ENCODE measurements at regions not wholly inside any gene's neighbourhood (a gene's known extent, or its start where the extent isn't known, plus 50 kb on each side); places are given as distances from the start of the nearest gene placed in this dataset.

DNA sequence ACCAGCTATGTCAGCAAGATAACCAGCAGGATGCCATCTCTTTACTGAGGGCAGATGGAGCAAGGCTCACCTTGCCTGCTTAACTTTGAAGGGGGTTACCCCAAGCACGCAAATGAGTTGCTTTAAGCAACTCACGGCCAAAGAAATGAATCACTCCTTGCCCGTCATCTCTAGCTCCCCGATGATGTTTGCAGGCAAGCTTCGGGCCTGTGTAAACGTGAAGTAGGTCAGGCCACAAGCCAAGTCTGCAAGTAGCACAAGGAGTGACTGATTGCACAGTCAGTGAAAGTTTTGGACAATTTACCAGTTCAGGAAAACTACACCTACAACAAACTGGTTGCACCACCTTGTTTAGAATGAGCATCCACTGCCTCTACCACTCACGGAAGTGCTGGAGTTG lies 699.7 kb upstream of the TBX3 start:
- Histone ChIP-seq H3K4me3 (replicated peaks in 1 of 4; ENCODE audit: control extremely low read depth in 1 of 4, insufficient read depth in 1 of 4, low read depth in 3 of 4, low read length in 4 of 4) (no peak overlapping the region), H3K4me2 (ENCODE audit: extremely low read depth, insufficient read depth, low read length) (no peak overlapping the region), H3K9ac (ENCODE audit: insufficient read depth, low read length) (no peak overlapping the region), H3K36me3 (ENCODE audit: control insufficient read depth, insufficient read depth, low read length) (no peaks in the 10 kb centered on the region), H3K9me3 (ENCODE audit: control insufficient read depth, insufficient read depth, low read depth, low read length) (no peaks in the 10 kb centered on the region), H3K4me1 (ENCODE audit: control insufficient read depth, extremely low read depth, insufficient read depth, low read length) (peaks cover 2% of the 10 kb centered on the region), H3K27me3 (ENCODE audit: control insufficient read depth, insufficient read depth, low read length) (no peaks in the 10 kb centered on the region), H2AFZ (ENCODE audit: low read length) (no peak overlapping the region), H3K79me2 (ENCODE audit: control insufficient read depth, insufficient read depth, low read length) (no peaks in the 10 kb centered on the region), H3K27ac (ENCODE audit: insufficient read depth, low read length) (no peak overlapping the region), H4K20me1 (ENCODE audit: control insufficient read depth, extremely low read depth, insufficient read depth, low read length) (no peaks in the 10 kb centered on the region)
- TF ChIP-seq, protein P1, sequence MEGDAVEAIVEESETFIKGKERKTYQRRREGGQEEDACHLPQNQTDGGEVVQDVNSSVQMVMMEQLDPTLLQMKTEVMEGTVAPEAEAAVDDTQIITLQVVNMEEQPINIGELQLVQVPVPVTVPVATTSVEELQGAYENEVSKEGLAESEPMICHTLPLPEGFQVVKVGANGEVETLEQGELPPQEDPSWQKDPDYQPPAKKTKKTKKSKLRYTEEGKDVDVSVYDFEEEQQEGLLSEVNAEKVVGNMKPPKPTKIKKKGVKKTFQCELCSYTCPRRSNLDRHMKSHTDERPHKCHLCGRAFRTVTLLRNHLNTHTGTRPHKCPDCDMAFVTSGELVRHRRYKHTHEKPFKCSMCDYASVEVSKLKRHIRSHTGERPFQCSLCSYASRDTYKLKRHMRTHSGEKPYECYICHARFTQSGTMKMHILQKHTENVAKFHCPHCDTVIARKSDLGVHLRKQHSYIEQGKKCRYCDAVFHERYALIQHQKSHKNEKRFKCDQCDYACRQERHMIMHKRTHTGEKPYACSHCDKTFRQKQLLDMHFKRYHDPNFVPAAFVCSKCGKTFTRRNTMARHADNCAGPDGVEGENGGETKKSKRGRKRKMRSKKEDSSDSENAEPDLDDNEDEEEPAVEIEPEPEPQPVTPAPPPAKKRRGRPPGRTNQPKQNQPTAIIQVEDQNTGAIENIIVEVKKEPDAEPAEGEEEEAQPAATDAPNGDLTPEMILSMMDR (conservative IDR thresholded peaks at IDR 0.05 in 1 of 2, IDR thresholded peaks at IDR 0.05 in 1 of 2; ENCODE audit: low read depth in 1 of 2, low read length in 2 of 2), result no peak
- no peak for TF ChIP-seq EZH2 (IDR thresholded peaks at IDR 0.05; ENCODE audit: low read length, missing control alignments)
- DNase-seq (ENCODE audit: low read depth in 2 of 2), result peak; percentile 62 to 93

DNA sequence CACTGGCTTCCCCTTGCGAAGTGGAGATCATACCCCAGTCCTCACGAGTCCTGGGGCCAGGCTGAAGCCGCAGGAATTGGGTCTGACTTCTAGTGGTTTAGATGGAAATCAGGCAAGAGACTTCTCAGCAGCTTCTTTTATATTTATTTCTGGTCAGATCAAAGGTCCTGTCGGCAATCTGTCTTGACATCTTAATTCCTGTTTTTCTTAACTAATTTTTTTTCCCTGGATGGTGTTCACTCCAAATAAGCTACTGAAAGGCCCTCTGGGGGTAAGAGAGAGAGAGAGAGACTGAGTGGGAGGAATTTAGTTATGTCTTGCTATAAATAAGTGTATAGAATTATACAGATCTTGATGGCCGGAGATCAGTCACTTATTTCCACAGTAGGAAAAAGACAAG lies 698.7 kb upstream of the TBX3 start:
- no peak overlapping the region for H2AFZ ChIP-seq (ENCODE audit: low read length)
- DNase-seq (ENCODE audit: low read depth in 2 of 2), result no peak
- no peak overlapping the region for H3K27ac ChIP-seq (ENCODE audit: insufficient read depth, low read length)
- H3K27me3 ChIP-seq (ENCODE audit: control insufficient read depth, insufficient read depth, low read length), result no peaks in the 10 kb centered on the region
- no peaks in the 10 kb centered on the region for H4K20me1 ChIP-seq (ENCODE audit: control insufficient read depth, extremely low read depth, insufficient read depth, low read length)
- no peaks in the 10 kb centered on the region for H3K36me3 ChIP-seq (ENCODE audit: control insufficient read depth, insufficient read depth, low read length)
- no peaks in the 10 kb centered on the region for H3K79me2 ChIP-seq (ENCODE audit: control insufficient read depth, insufficient read depth, low read length)
- H3K4me3 ChIP-seq (replicated peaks in 1 of 4; ENCODE audit: control extremely low read depth in 1 of 4, insufficient read depth in 1 of 4, low read depth in 3 of 4, low read length in 4 of 4), result no peak overlapping the region
- H3K9ac ChIP-seq (ENCODE audit: insufficient read depth, low read length), result no peak overlapping the region
- peaks cover 2% of the 10 kb centered on the region for H3K4me1 ChIP-seq (ENCODE audit: control insufficient read depth, extremely low read depth, insufficient read depth, low read length)
- H3K9me3 ChIP-seq (ENCODE audit: control insufficient read depth, insufficient read depth, low read depth, low read length), result no peaks in the 10 kb centered on the region
- TF ChIP-seq EZH2 (IDR thresholded peaks at IDR 0.05; ENCODE audit: low read length, missing control alignments), result no peak
- TF ChIP-seq, protein P1 (conservative IDR thresholded peaks at IDR 0.05 in 1 of 2, IDR thresholded peaks at IDR 0.05 in 1 of 2; ENCODE audit: low read depth in 1 of 2, low read length in 2 of 2), result no peak
- no peak overlapping the region for H3K4me2 ChIP-seq (ENCODE audit: extremely low read depth, insufficient read depth, low read length)

DNA sequence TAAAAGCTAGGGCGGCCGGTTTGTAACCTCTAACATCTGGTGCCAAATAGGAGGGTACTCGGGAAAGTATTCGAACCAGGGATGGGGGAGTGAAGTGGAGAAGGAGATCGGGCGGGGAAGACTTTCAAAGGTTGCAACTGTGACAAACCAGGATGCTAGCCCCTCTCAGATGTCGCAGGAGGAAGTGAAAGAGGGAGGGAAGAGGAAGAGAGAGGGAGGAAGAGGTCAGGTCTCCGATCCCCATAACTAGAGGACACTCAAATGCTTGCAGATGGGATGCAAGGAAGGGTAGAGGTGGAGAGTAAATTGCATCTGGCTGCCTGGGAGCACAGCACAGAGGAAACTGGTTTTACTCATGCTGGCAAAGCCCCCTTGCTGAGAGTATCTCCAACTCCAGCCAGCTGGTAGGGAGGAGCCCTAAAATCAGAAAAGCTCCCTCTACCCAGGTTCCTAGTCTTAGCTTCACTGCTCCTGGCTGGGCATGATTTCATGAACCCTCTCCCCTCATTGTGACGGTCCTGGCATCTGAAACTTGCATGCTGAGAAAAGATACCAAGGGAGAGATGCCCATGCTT lies 696.7 kb upstream of the TBX3 start:
- Histone ChIP-seq H4K20me1 (ENCODE audit: control insufficient read depth, extremely low read depth, insufficient read depth, low read length) (no peaks in the 10 kb centered on the region), H3K4me1 (ENCODE audit: control insufficient read depth, extremely low read depth, insufficient read depth, low read length) (peaks cover 2% of the 10 kb centered on the region), H3K27ac (ENCODE audit: insufficient read depth, low read length) (no peak overlapping the region), H3K79me2 (ENCODE audit: control insufficient read depth, insufficient read depth, low read length) (no peaks in the 10 kb centered on the region), H2AFZ (ENCODE audit: low read length) (no peak overlapping the region), H3K4me3 (replicated peaks in 1 of 4; ENCODE audit: control extremely low read depth in 1 of 4, insufficient read depth in 1 of 4, low read depth in 3 of 4, low read length in 4 of 4) (no peak overlapping the region), H3K36me3 (ENCODE audit: control insufficient read depth, insufficient read depth, low read length) (no peaks in the 10 kb centered on the region), H3K9me3 (ENCODE audit: control insufficient read depth, insufficient read depth, low read depth, low read length) (no peaks in the 10 kb centered on the region), H3K27me3 (ENCODE audit: control insufficient read depth, insufficient read depth, low read length) (no peaks in the 10 kb centered on the region), H3K9ac (ENCODE audit: insufficient read depth, low read length) (no peak overlapping the region), H3K4me2 (ENCODE audit: extremely low read depth, insufficient read depth, low read length) (no peak overlapping the region)
- TF ChIP-seq EZH2 (IDR thresholded peaks at IDR 0.05; ENCODE audit: low read length, missing control alignments), result no peak
- TF ChIP-seq, protein P1 (conservative IDR thresholded peaks at IDR 0.05 in 1 of 2, IDR thresholded peaks at IDR 0.05 in 1 of 2; ENCODE audit: low read depth in 1 of 2, low read length in 2 of 2), result no peak
- peak in 1 of 2 donors; percentile 51 for DNase-seq (ENCODE audit: low read depth in 2 of 2)

All from fibroblast of lung (primary cell).